IPS-20b (cell line): ENCODE measurements at regions not wholly inside any gene's neighbourhood (a gene's known extent, or its start where the extent isn't known, plus 50 kb on each side); places are given as distances from the start of the nearest gene placed in this dataset.

Experiments
- H3K27ac ChIP-seq: one replicate; pipeline ENCODE4 v1.5.1; 2013; ENCODE audit warnings: low read length
- H3K27me3 ChIP-seq: 2 replicates; pipeline ENCODE4 v1.6.1; 2013; ENCODE audit warnings: mild to moderate bottlenecking, low read length, inconsistent platforms; ENCODE audit not compliant: insufficient read depth
- H3K36me3 ChIP-seq: 2 replicates; pipeline ENCODE4 v1.6.1; 2013; ENCODE audit warnings: low read depth, mild to moderate bottlenecking, inconsistent platforms, low read length, moderate library complexity; ENCODE audit not compliant: insufficient read depth
- H3K4me1 ChIP-seq: 2 replicates; pipeline ENCODE4 v1.6.1; 2013; ENCODE audit warnings: mild to moderate bottlenecking, control low read depth, inconsistent platforms, low read length, moderate library complexity; ENCODE audit not compliant: insufficient read depth
- H3K4me3 ChIP-seq: 2 replicates; pipeline ENCODE4 v1.5.1; 2013; ENCODE audit warnings: mild to moderate bottlenecking, low read length, inconsistent platforms
- H3K9ac ChIP-seq: 2 replicates; pipeline ENCODE4 v1.6.1; 2013; ENCODE audit warnings: low read depth, mild to moderate bottlenecking, inconsistent platforms, low read length, moderate library complexity
- H3K9me3 ChIP-seq: 2 replicates; pipeline ENCODE4 v1.6.1; 2013; ENCODE audit warnings: mild to moderate bottlenecking, low read depth, low read length, inconsistent platforms; ENCODE audit not compliant: insufficient read depth

DNA sequence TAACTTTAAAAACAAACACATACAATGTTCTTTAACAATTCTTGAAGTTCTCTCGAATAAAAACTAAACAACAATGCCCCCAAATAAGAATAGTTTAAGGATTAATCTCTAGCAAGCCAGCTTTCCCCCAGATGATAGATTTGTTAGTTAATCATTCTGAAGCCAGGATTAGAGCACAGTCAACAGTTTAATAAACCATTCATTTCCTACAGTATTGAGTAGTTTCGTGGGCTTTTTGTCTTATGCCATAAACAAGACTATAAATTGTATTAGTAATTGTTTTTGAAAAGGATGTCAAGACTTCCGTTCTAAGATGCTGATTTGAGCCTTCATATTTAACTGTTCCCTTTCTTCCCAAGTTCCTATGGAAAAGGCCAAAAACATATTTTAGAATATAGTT lies 136.6 kb downstream of the PIK3R1 start:
- no peak overlapping the region for H3K4me3 ChIP-seq
- no peak overlapping the region for H3K27ac ChIP-seq
- H3K27me3 ChIP-seq = no peaks in the 10 kb centered on the region
- H3K4me1 ChIP-seq = no peaks in the 10 kb centered on the region
- no peaks in the 10 kb centered on the region for H3K36me3 ChIP-seq
- H3K9me3 ChIP-seq = peaks cover 6% of the 10 kb centered on the region
- no peak overlapping the region for H3K9ac ChIP-seq

- Histone ChIP-seq H3K27me3 (no peaks in the 10 kb centered on the region), H3K36me3 (no peaks in the 10 kb centered on the region), H3K27ac (no peak overlapping the region), H3K4me1 (peaks cover 5% of the 10 kb centered on the region; the same call in 1 of the 2 replicates), H3K9ac (no peak overlapping the region), H3K4me3 (no peak overlapping the region), H3K9me3 (no peaks in the 10 kb centered on the region)
Observed at GRCh38 chr5:68353605-68354004, 138.0 kb downstream of the PIK3R1 start.

- Histone ChIP-seq H3K9ac (no peak overlapping the region), H3K27ac (no peak overlapping the region), H3K9me3 (no peaks in the 10 kb centered on the region), H3K36me3 (no peaks in the 10 kb centered on the region), H3K4me1 (peaks cover 5% of the 10 kb centered on the region; the same call in 1 of the 2 replicates), H3K4me3 (no peak overlapping the region), H3K27me3 (no peaks in the 10 kb centered on the region)
Observed at GRCh38 chr5:68354315-68354714, 138.8 kb downstream of the PIK3R1 start.

GRCh38 chr5:68356216-68356615 lies 140.7 kb downstream of the PIK3R1 start:
- Histone ChIP-seq H3K27me3 (no peaks in the 10 kb centered on the region), H3K36me3 (no peaks in the 10 kb centered on the region), H3K4me1 (peaks cover 5% of the 10 kb centered on the region; the same call in 1 of the 2 replicates), H3K9me3 (no peaks in the 10 kb centered on the region), H3K27ac (no peak overlapping the region), H3K9ac (no peak overlapping the region), H3K4me3 (no peak overlapping the region)

DNA sequence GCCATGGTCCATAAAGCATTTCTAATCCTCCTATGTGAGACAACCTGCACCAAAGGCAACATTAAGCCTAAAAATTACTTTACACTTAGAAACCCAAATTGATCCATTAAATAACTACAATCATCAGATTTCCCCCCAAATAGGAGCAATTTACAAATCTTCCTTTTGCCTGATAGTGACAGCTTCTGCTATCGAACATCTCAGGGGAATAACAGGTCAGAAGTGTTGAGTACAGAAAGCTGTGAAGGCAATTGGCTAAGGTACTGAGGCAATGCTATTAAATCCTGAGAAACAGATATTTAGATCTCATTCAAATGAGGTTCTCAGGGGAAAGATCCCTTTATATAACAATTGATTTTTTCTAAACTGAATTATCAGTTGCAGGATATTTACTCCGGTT lies 141.1 kb downstream of the PIK3R1 start:
- no peaks in the 10 kb centered on the region for H3K36me3 ChIP-seq
- no peaks in the 10 kb centered on the region for H3K27me3 ChIP-seq
- H3K9me3 ChIP-seq = no peaks in the 10 kb centered on the region
- peaks cover 5% of the 10 kb centered on the region; the same call in 1 of the 2 replicates for H3K4me1 ChIP-seq
- H3K4me3 ChIP-seq = no peak overlapping the region
- H3K9ac ChIP-seq = no peak overlapping the region
- H3K27ac ChIP-seq = no peak overlapping the region

DNA sequence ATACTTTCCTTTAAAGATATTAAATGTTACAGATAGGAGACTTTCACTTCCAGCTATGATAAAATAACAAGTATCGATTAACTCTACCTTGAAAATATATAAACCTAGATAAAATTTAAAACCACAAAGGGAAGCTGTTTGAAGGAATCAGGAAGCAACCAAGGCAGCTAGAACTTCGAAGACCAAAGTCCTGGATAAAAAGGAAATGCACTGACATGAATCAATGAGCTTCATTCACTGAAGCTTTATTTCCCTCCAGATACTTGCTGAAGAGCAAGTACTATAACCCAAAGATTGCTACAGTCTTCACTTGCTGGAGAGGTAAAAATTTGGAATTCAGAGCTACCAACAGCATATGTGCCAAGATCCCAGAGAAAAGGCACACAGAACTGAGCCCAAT lies 144.1 kb downstream of the PIK3R1 start:
- Histone ChIP-seq H3K9ac (no peak overlapping the region), H3K27me3 (no peaks in the 10 kb centered on the region), H3K4me1 (peaks cover 5% of the 10 kb centered on the region; the same call in 1 of the 2 replicates), H3K36me3 (no peaks in the 10 kb centered on the region), H3K9me3 (no peaks in the 10 kb centered on the region), H3K4me3 (no peak overlapping the region), H3K27ac (no peak overlapping the region)

GRCh38 chr5:68362331-68362730 lies 146.8 kb downstream of the PIK3R1 start:
- Histone ChIP-seq H3K9ac (no peak overlapping the region), H3K4me3 (no peak overlapping the region), H3K27ac (no peak overlapping the region), H3K27me3 (no peaks in the 10 kb centered on the region), H3K9me3 (no peaks in the 10 kb centered on the region), H3K36me3 (no peaks in the 10 kb centered on the region), H3K4me1 (peaks cover 5% of the 10 kb centered on the region; the same call in 1 of the 2 replicates)

DNA sequence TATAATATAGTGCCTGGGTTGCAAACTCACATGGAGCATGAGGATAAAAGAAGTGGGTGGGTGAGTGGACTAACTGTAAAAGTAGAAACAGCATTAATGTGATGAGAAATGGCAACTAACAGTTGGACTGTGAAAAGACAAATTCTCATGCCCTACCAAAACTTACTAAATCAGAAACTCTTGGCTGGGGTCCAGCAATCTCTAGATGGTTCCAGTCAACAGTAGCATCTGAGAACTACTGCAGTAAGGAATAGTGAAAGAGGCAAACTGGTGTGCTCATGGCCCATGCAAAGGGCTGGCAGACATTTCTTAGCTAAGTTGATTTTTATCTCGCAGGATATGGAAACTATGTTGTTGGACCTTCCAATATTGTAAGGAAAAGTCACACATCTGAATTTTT lies 150.3 kb downstream of the PIK3R1 start:
- no peak overlapping the region for H3K9ac ChIP-seq
- H3K9me3 ChIP-seq = no peaks in the 10 kb centered on the region
- no peak overlapping the region for H3K4me3 ChIP-seq
- H3K4me1 ChIP-seq = no peaks in the 10 kb centered on the region
- H3K27ac ChIP-seq = no peak overlapping the region
- no peaks in the 10 kb centered on the region for H3K27me3 ChIP-seq
- no peaks in the 10 kb centered on the region for H3K36me3 ChIP-seq

DNA sequence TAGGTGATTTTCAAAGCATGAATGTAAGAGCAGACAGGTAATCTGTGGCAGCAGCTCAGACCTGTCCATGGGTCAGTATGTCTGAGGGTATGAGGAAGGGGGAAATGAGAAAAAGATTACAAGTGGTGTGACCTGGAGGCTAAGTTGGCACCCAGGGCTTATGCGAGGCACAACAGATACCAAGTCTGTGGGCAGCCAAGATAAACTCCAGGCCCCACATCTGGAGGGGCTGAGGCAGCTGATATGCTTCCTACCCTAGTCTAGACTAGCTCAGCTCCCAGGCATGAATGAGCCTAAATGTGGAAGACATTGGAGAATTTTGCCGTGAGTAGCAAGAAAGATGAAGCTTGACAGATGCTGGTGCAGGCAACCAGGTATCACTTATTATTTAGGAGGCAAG lies 151.7 kb downstream of the PIK3R1 start:
- H3K4me1 ChIP-seq = no peaks in the 10 kb centered on the region
- no peaks in the 10 kb centered on the region for H3K27me3 ChIP-seq
- no peak overlapping the region for H3K9ac ChIP-seq
- H3K4me3 ChIP-seq = no peak overlapping the region
- no peak overlapping the region for H3K27ac ChIP-seq
- H3K36me3 ChIP-seq = no peaks in the 10 kb centered on the region
- no peaks in the 10 kb centered on the region for H3K9me3 ChIP-seq

DNA sequence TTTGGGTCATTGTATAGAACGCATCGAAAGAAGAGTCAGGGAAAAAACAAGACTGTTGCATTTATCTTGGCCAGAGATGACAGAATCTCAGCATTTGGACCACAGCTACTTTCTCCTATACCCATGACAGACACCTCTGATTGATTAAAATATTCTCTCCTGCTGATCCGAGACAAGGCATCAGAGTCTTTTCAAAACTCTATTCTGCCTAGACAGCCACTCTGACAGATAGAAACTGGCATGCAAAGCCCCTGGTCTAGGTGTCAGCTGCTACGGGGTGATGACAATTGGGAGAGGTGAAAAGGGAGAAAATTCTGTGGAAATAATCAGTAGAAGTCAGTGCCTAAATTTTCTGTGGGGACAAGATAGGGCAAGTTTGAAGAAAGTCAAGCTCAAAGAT lies 152.2 kb downstream of the PIK3R1 start:
- H3K9me3 ChIP-seq = no peaks in the 10 kb centered on the region
- H3K27me3 ChIP-seq = no peaks in the 10 kb centered on the region
- no peak overlapping the region for H3K9ac ChIP-seq
- H3K4me1 ChIP-seq = no peaks in the 10 kb centered on the region
- H3K27ac ChIP-seq = no peak overlapping the region
- no peak overlapping the region for H3K4me3 ChIP-seq
- no peaks in the 10 kb centered on the region for H3K36me3 ChIP-seq

DNA sequence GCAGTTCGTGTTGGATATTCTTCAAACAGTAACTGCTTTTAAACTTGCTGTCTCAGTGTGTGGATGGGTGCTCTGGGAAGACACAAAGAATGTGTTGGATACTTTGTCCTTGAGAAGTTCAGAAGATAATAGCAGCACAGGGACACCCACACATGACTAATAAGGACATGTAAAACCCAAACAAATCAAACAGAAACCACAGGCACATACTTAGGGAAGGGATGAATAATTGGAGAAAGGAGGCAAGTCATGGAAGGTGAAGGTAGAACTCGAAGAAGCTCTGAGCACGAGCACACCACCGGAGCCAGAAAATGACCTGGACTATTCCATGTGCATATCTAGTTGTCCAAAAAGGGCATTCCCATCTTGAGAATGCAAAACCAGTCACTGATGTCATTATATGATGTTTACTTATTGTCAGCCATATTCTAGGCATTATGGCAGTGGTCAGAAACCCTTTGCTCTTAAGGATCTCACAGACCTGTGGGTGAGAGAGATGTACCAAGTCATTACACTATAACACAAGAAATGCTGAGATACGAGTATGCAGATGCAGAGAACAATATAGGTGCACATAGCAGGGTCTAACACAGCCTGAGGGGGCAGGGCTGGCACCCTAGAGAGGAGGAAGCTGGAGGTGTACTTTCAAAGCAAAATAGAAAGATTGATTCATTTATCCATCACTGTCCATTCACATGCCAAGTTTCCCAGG lies 152.9 kb downstream of the PIK3R1 start:
- Histone ChIP-seq H3K9ac (no peak overlapping the region), H3K4me3 (no peak overlapping the region), H3K36me3 (no peaks in the 10 kb centered on the region), H3K9me3 (no peaks in the 10 kb centered on the region), H3K4me1 (no peaks in the 10 kb centered on the region), H3K27ac (no peak overlapping the region), H3K27me3 (no peaks in the 10 kb centered on the region)

GRCh38 chr5:68369023-68369359 lies 153.4 kb downstream of the PIK3R1 start:
- Histone ChIP-seq H3K36me3 (no peaks in the 10 kb centered on the region), H3K27me3 (no peaks in the 10 kb centered on the region), H3K27ac (no peak overlapping the region), H3K4me3 (no peak overlapping the region), H3K4me1 (no peaks in the 10 kb centered on the region), H3K9me3 (no peaks in the 10 kb centered on the region), H3K9ac (no peak overlapping the region)
